Cardiac muscle cell (in vitro differentiated cells and primary cell): ENCODE measurements at regions not wholly inside any gene's neighbourhood (a gene's known extent, or its start where the extent isn't known, plus 50 kb on each side); places are given as distances from the start of the nearest gene placed in this dataset.

Experiments
- DNase-seq, 2 donors: peaks; one replicate each; pipeline versions ENCODE4 v3.0.0 to v3.0.0-alpha.2; 2010 to 2017; ENCODE audit warnings: low read depth in 1 of 2, low spot score in 1 of 2
- H3K27ac ChIP-seq: fragments of 200-600 bp; sonication (generic); 2 replicates; pipeline ENCODE4 v1.5.1; 2016
- H3K27me3 ChIP-seq: fragments of 200-600 bp; sonication (generic); 2 replicates; pipeline ENCODE4 v1.6.0; 2016; ENCODE audit warnings: control low read depth
- H3K36me3 ChIP-seq: fragments of 200-600 bp; sonication (generic); 2 replicates; pipeline ENCODE4 v1.5.1; 2016; ENCODE audit warnings: control low read depth
- H3K4me1 ChIP-seq: fragments of 200-600 bp; sonication (generic); 2 replicates; pipeline ENCODE4 v1.8.1; 2017; ENCODE audit warnings: low read depth, mild to moderate bottlenecking, mixed run types
- H3K4me3 ChIP-seq: fragments of 200-600 bp; sonication (generic); 2 replicates; pipeline ENCODE4 v1.5.1; 2016; ENCODE audit warnings: mild to moderate bottlenecking
- H3K9me3 ChIP-seq: fragments of 200-600 bp; sonication (generic); 2 replicates; pipeline ENCODE4 v1.5.1; 2017; ENCODE audit warnings: low read depth, mild to moderate bottlenecking, control low read depth
- TF ChIP-seq, protein P1 (sequence below): IDR thresholded peaks from 2 replicates; pipeline ENCODE4 v1.5.1; 2012; ENCODE audit warnings: low read depth, mild to moderate bottlenecking, low read length

DNA sequence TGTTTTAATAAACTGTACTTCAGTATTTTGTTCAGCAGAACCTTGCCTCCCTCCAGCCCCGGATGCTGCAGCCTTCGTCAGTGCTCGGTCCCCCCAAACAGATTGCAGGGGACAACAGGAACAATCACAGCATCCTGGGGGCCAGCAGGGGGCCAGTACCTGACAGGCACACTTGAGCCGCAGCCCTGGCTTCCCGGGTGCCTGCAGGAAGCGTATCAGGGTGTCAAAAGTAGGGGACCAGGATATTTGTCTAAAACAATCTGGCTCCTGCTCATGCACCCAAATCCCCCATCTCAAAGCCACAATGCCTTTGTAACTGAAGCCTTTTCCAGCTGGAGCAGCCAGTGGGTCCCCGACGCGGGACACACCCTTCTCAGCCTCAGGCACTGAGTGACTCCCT is 167.5 kb upstream of the TSHZ3 start:
- peaks cover 4% of the 10 kb centered on the region for H3K4me1 ChIP-seq
- H3K9me3 ChIP-seq = no peaks in the 10 kb centered on the region
- H3K27ac ChIP-seq = no peak overlapping the region
- no peak for DNase-seq
- no peaks in the 10 kb centered on the region for H3K36me3 ChIP-seq
- H3K4me3 ChIP-seq = no peak overlapping the region
- H3K27me3 ChIP-seq = peaks cover 48% of the 10 kb centered on the region
- TF ChIP-seq, protein P1, sequence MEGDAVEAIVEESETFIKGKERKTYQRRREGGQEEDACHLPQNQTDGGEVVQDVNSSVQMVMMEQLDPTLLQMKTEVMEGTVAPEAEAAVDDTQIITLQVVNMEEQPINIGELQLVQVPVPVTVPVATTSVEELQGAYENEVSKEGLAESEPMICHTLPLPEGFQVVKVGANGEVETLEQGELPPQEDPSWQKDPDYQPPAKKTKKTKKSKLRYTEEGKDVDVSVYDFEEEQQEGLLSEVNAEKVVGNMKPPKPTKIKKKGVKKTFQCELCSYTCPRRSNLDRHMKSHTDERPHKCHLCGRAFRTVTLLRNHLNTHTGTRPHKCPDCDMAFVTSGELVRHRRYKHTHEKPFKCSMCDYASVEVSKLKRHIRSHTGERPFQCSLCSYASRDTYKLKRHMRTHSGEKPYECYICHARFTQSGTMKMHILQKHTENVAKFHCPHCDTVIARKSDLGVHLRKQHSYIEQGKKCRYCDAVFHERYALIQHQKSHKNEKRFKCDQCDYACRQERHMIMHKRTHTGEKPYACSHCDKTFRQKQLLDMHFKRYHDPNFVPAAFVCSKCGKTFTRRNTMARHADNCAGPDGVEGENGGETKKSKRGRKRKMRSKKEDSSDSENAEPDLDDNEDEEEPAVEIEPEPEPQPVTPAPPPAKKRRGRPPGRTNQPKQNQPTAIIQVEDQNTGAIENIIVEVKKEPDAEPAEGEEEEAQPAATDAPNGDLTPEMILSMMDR = no peak

DNA sequence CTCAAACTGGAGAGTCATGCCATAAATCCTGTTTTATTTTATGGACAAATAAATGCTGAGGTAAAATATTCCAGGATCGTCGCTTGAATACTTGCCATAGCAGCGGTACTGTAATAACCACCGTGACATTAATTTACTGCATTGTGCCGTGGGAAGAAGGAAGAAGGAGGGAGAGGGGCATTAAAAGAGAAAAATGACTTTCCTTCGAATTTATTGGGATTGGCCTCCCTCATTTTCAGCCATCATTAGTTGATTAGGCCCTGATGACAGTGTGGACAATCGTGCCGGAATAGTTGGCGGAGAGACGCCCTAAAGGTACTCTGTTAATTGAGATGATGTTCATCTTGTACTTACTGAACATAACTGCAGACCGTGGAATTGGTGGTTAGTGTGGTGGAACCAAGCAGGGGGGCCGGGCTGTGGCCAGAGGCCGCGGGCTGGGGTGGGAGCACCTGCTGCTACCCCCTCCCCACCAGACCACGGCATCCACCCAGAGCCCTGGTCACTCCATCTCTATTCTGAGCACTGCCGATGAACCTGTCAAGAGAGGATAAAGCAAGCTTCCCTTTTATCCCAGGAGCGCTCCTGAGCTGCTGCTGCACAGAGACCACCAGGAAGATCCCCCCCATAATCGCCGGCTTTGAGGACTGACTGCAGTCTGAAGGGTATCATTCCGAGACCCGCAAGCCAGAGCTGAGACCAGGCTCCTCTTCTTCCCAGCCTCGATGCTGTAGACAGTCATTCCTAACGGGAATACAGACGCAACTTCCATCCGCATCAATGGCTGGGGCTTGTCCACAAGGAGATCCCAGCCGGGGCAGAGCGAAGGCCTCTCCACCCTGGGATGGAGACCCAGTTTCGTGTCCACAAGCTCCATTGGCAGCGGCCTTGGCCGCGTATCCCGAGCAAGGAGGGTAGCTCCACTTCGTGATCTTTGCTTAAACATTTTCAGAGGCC is 168.3 kb upstream of the TSHZ3 start:
- TF ChIP-seq, protein P1 = no peak
- Histone ChIP-seq H3K27ac (no peak overlapping the region), H3K4me1 (peaks cover 4% of the 10 kb centered on the region), H3K36me3 (no peaks in the 10 kb centered on the region), H3K27me3 (peaks cover 43% of the 10 kb centered on the region), H3K9me3 (no peaks in the 10 kb centered on the region), H3K4me3 (no peak overlapping the region)
- DNase-seq = no peak

DNA sequence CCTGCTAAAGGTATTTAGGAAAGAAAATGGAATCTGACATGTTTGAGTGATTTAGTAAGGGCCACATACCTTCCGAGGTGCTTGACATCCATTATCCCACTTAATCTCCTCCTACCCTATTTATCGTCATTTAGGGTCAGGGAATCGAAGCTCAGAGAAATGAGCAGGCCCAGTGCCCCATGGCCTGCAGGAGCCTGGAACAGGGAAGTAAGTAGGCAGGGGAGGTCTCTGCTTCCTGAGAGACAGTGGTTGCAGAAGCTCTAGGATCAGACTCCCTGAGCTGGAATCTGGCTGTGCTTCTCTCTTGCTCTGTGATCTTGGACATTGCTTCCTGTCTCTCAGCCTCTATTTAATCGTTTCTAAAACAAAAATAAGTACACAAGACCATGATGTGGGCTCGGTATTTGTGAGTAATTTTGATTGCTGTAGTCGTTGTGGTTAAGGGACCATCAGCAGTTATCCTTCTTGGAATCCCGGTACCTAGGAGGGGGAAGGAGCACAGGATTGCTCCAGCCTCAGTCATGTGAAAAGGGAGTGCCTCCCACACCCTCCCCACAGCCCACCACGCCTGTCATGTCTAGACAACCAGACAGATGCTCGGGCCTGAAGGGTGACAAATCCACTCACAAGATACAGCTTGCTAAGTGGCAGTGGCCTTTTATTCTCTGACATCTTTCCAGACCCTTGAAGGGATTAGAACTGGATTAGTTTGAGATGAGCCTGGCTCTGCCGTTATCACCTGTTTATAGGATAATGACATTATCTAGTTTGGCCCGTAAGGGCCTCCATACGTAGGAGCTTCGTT is 169.2 kb upstream of the TSHZ3 start:
- H3K36me3 ChIP-seq = no peaks in the 10 kb centered on the region
- TF ChIP-seq, protein P1 = no peak
- H3K27me3 ChIP-seq = peaks cover 37% of the 10 kb centered on the region
- H3K4me1 ChIP-seq = peaks cover 4% of the 10 kb centered on the region
- H3K9me3 ChIP-seq = no peaks in the 10 kb centered on the region
- H3K4me3 ChIP-seq = no peak overlapping the region
- no peak for DNase-seq
- no peak overlapping the region for H3K27ac ChIP-seq

DNA sequence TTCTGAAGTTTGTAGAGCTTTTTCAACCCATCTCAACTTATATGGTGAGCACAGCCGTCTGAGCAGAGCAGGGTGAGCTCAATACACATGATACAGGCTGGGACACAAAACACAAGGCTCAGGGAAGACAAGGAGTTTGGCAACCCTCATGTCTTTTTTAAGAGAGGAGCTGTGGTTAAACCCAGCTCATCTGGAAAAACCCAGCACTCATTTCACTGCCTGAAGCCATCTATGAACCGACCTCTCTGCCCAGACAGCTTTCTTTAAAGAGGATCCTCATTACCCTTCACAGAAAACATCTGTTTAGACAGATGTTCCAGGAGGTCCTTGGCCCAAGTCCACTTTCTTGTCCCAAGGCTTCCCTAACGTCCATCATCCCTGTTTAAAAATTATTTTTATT is 170.0 kb upstream of the TSHZ3 start:
- peaks cover 4% of the 10 kb centered on the region for H3K4me1 ChIP-seq
- no peaks in the 10 kb centered on the region for H3K9me3 ChIP-seq
- no peak overlapping the region for H3K4me3 ChIP-seq
- no peak overlapping the region for H3K27ac ChIP-seq
- TF ChIP-seq, protein P1 = no peak
- H3K36me3 ChIP-seq = no peaks in the 10 kb centered on the region
- peaks cover 28% of the 10 kb centered on the region for H3K27me3 ChIP-seq
- DNase-seq = no peak

DNA sequence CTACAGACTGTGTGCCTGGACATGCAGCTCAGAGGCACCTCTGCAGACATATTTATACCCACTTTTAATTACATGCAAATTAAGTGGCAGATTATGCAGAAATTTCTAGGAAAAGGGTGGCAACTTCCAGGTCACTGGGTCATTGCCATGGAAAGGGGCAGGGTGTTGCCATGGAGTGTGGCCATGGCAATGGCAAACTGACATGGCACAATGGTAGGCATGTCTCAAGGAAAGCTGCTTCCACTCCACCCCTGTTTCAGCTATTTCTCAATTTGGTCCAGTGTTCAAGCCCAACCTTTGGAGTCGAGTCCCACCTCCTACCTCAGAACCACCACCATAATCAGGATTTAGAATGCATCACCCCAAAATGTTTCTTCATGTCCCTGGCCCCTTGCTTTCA is 170.7 kb upstream of the TSHZ3 start:
- DNase-seq = no peak
- H3K4me1 ChIP-seq = peaks cover 4% of the 10 kb centered on the region
- H3K9me3 ChIP-seq = no peaks in the 10 kb centered on the region
- H3K4me3 ChIP-seq = no peak overlapping the region
- TF ChIP-seq, protein P1 = no peak
- H3K27ac ChIP-seq = no peak overlapping the region
- H3K27me3 ChIP-seq = peaks cover 24% of the 10 kb centered on the region
- no peaks in the 10 kb centered on the region for H3K36me3 ChIP-seq
